SK-N-MC (cell line): ENCODE measurements at regions not wholly inside any gene's neighbourhood (a gene's known extent, or its start where the extent isn't known, plus 50 kb on each side); places are given as distances from the start of the nearest gene placed in this dataset.

Experiments used
- EZH2 ChIP-seq: fragments of 200-600 bp; sonication (generic); IDR thresholded peaks from one replicate; pipeline ENCODE4 v1.6.1; 2017; ENCODE audit warnings: antibody characterized with exemption
- POLR2AphosphoS5 ChIP-seq: IDR thresholded peaks from 2 replicates; pipeline ENCODE4 v1.6.1; 2012; ENCODE audit warnings: mild to moderate bottlenecking, low read depth, low read length, borderline replicate concordance

- no peak for TF ChIP-seq POLR2AphosphoS5
- TF ChIP-seq EZH2: no peak
Measured at GRCh38 chr15:85284497-85284896, 95.9 kb upstream of the AKAP13 start.
